PC-3 (cell line): ENCODE measurements at regions not wholly inside any gene's neighbourhood (a gene's known extent, or its start where the extent isn't known, plus 50 kb on each side); places are given as distances from the start of the nearest gene placed in this dataset.
"Not testable (repeated sequence)": the region's sequence is repeated elsewhere in the genome, so short reads cannot be mapped to it uniquely, and the experiment has no call there.

Experiments used
- ATAC-seq: fragments of 200-7000 bp; cut with Tn5 transposase; 2 replicates; pipeline ENCODE4 v1.9.1; 2020; ENCODE audit warnings: mild to moderate bottlenecking, moderate library complexity
- BruUV-seq: library from RNA; stranded (reverse); fragments of 400-500 nt; replicated peaks from 2 replicates; lab custom pipeline; 2021; lab: Mats Ljungman, UMichigan
- CTCF ChIA-PET: fragments of 300-600 bp; sonication (Branson Sonifier 250); formaldehyde crosslinking; loops from one replicate; lab custom pipeline; 2022; ENCODE audit warnings: antibody characterized with exemption; lab: Charles Lee
- POLR2A ChIA-PET: fragments of 300-600 bp; sonication (Branson Sonifier 250); formaldehyde crosslinking; loops from one replicate; lab custom pipeline; 2022; ENCODE audit warnings: antibody characterized with exemption; ENCODE audit not compliant: unreplicated experiment; lab: Charles Lee
- DNase-seq: peaks from one replicate; pipeline ENCODE4 v3.0.0-alpha.2; 2015
- H2AFZ ChIP-seq: fragments of 300-600 bp; sonication (generic); 2 replicates; pipeline ENCODE4 v1.6.0; 2016; ENCODE audit warnings: antibody characterized with exemption, low read length
- H3F3A ChIP-seq: fragments of 300-600 bp; sonication (generic); one replicate; pipeline ENCODE4 v1.6.0; 2017; ENCODE audit warnings: antibody characterized with exemption, low read length, control low read depth, mild to moderate bottlenecking; ENCODE audit not compliant: unreplicated experiment
- H3K27ac ChIP-seq: fragments of 300-600 bp; sonication (generic); 2 replicates; pipeline ENCODE4 v1.5.1; 2016; ENCODE audit warnings: mild to moderate bottlenecking, low read length
- H3K27me3 ChIP-seq: fragments of 300-600 bp; sonication (generic); 2 replicates; pipeline ENCODE4 v1.6.1; 2016; ENCODE audit warnings: low read length, mixed read lengths
- H3K36me3 ChIP-seq: fragments of 300-600 bp; sonication (generic); 2 replicates; pipeline ENCODE4 v1.6.1; 2016; ENCODE audit warnings: low read depth, mixed run types, low read length, mixed read lengths
- H3K4me1 ChIP-seq: fragments of 300-600 bp; sonication (generic); 2 replicates; pipeline ENCODE4 v1.5.1; 2016; ENCODE audit warnings: low read length; ENCODE audit not compliant: insufficient read depth
- H3K4me2 ChIP-seq: fragments of 300-600 bp; sonication (generic); 2 replicates; pipeline ENCODE4 v1.6.0; 2016; ENCODE audit warnings: low read length
- H3K4me3 ChIP-seq: fragments of 300-600 bp; sonication (generic); 2 replicates; pipeline ENCODE4 v1.5.1; 2016; ENCODE audit warnings: mild to moderate bottlenecking, low read length, mixed read lengths
- H3K79me2 ChIP-seq: fragments of 300-600 bp; sonication (generic); 2 replicates; pipeline ENCODE4 v1.6.1; 2017; ENCODE audit warnings: low read length, mixed read lengths
- H3K9ac ChIP-seq: fragments of 300-600 bp; sonication (generic); 2 replicates; pipeline ENCODE4 v1.6.0; 2016; ENCODE audit warnings: mild to moderate bottlenecking, low read length
- H3K9me2 ChIP-seq: fragments of 300-600 bp; sonication (generic); replicated peaks from 2 replicates; pipeline ENCODE4 v1.6.1; 2016; ENCODE audit warnings: mixed run types, low read length, mixed read lengths
- H3K9me3 ChIP-seq: fragments of 300-600 bp; sonication (generic); 2 replicates; pipeline ENCODE4 v1.6.1; 2016; ENCODE audit warnings: low read length, mixed read lengths
- H4K20me1 ChIP-seq: fragments of 300-600 bp; sonication (generic); 2 replicates; pipeline ENCODE4 v1.6.1; 2016; ENCODE audit warnings: low read length, mixed read lengths
- intact Hi-C: fragments of 100-400 bp; cut with micrococcal nuclease; formaldehyde crosslinking; loops from 2 replicates; pipeline ENCODE4 v1.9.0; 2023

DNA sequence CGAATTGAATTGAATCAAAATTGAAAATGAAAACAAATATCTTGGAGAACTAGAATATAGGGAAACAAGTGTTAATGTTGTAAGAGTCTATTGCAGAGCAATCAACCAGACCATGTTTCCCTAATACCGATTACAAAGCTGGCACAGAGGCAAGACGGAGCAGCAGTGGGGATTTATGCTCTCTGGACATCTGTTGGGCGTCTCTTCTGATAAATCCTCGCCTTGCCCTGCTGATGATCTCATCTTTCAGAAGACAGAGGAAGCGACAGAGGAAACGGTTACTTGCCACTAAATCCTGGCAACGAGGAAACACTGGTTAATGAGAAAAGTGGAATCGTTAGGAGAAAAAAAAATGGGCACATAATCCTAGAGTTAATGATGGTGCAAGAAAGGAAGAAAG, 112.4 kb upstream of the RRN3 start:
- H3K9me2 ChIP-seq, ATAC-seq, intact Hi-C loops, H3K4me1 ChIP-seq, H3K36me3 ChIP-seq, CTCF ChIA-PET, H3K27me3 ChIP-seq, BruUV-seq, POLR2A ChIA-PET, H3K9ac ChIP-seq, H4K20me1 ChIP-seq, H3F3A ChIP-seq, H3K27ac ChIP-seq, H3K4me2 ChIP-seq, DNase-seq, H3K4me3 ChIP-seq, H3K9me3 ChIP-seq, H2AFZ ChIP-seq, H3K79me2 ChIP-seq: not testable (repeated sequence)

GRCh38 chr16:15205939-15206338, 111.9 kb upstream of the RRN3 start:
- BruUV-seq, H3K9me3 ChIP-seq, H3K27ac ChIP-seq, H3K9ac ChIP-seq, H3K4me2 ChIP-seq, H4K20me1 ChIP-seq, H3K79me2 ChIP-seq, POLR2A ChIA-PET, ATAC-seq, H2AFZ ChIP-seq, H3K27me3 ChIP-seq, H3K4me3 ChIP-seq, H3K9me2 ChIP-seq, DNase-seq, H3K4me1 ChIP-seq, CTCF ChIA-PET, H3K36me3 ChIP-seq, intact Hi-C loops, H3F3A ChIP-seq: not testable (repeated sequence)

DNA sequence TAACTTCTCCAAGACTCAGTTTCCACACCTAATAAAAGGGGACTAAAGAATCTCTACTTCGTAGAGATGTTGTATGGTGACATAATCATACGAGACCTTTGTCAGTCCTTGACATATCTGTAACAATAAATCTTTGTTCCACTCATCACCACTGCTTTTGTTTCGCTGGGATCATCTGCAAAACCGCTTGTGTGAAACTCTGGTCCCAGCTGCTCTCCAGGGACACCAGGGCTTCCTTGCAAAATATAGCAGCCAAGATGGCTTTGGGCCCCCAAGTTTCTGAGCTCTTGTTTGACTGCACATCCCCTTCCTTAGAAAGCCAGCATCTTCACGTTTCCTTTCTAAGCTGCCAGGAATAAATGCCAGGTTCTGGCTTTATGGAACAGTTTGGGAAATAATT, 110.5 kb upstream of the RRN3 start:
- H3F3A ChIP-seq, H3K36me3 ChIP-seq, ATAC-seq, H3K27ac ChIP-seq, POLR2A ChIA-PET, BruUV-seq, CTCF ChIA-PET, H3K4me1 ChIP-seq, intact Hi-C loops, H3K79me2 ChIP-seq, DNase-seq, H3K27me3 ChIP-seq, H3K9me3 ChIP-seq, H3K9ac ChIP-seq, H4K20me1 ChIP-seq, H3K4me3 ChIP-seq, H3K4me2 ChIP-seq, H2AFZ ChIP-seq, H3K9me2 ChIP-seq: not testable (repeated sequence)

DNA sequence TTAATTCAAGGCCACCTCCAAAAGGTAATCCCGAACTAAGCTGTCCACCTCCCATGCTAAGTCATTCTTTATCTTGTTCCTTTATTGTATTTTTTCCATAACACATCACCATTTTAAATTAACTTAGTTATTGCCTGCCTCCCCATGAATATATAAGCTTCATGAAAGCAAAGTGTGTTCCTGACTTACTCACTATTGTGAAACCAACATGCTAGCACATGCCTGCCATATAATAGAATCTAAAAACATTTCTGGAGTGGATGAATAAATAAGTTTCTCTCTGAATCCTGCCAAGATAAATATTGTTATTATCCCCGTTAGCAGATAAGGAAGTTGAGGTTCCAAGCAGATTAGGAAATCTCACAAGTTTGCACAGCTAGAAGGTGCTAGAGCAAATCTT, 98.7 kb upstream of the RRN3 start:
- H3K9me2 ChIP-seq, H3K27me3 ChIP-seq, H2AFZ ChIP-seq, H3K9me3 ChIP-seq, H3K79me2 ChIP-seq, ATAC-seq, H3K9ac ChIP-seq, H3K4me1 ChIP-seq, H3F3A ChIP-seq, H3K27ac ChIP-seq, BruUV-seq, H3K36me3 ChIP-seq, POLR2A ChIA-PET, H3K4me3 ChIP-seq, DNase-seq, H4K20me1 ChIP-seq, intact Hi-C loops, CTCF ChIA-PET, H3K4me2 ChIP-seq: not testable (repeated sequence)

GRCh38 chr16:15192197-15192596, 98.1 kb upstream of the RRN3 start:
- DNase-seq, H2AFZ ChIP-seq, H3K27ac ChIP-seq, H3K9me2 ChIP-seq, H3K4me1 ChIP-seq, H3K9ac ChIP-seq, H4K20me1 ChIP-seq, H3F3A ChIP-seq, H3K79me2 ChIP-seq, POLR2A ChIA-PET, CTCF ChIA-PET, H3K9me3 ChIP-seq, BruUV-seq, H3K27me3 ChIP-seq, H3K36me3 ChIP-seq, H3K4me3 ChIP-seq, intact Hi-C loops, ATAC-seq, H3K4me2 ChIP-seq: not testable (repeated sequence)

DNA sequence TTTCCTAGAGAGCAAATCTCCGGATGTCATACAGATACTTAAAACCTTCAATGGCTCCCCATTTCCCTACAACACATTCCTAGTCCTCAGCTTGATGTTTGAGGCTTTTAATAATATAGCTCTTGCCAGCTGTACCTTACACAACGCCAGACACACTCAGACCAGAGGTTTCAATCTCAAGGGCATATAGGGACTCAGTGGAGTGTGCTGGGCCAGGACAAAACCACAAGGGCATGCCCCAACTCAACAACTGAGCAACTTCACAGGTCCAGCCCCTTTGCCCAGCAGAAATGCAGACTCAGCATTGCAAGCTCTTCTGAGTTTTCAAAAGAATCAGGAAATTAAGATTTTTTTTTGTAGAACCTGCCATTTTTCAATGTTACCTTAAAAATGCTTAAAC, 95.4 kb upstream of the RRN3 start:
- not testable (repeated sequence) for ATAC-seq

More for the DNA sequence above, 95.4 kb upstream of the RRN3 start:
- H3K4me1 ChIP-seq, DNase-seq, H3K4me2 ChIP-seq, H3K9me3 ChIP-seq, H3K27me3 ChIP-seq, H3K9ac ChIP-seq, H3K9me2 ChIP-seq, H3K36me3 ChIP-seq, H3F3A ChIP-seq, intact Hi-C loops, H3K27ac ChIP-seq, CTCF ChIA-PET, BruUV-seq, H3K79me2 ChIP-seq, H3K4me3 ChIP-seq, POLR2A ChIA-PET, H2AFZ ChIP-seq, H4K20me1 ChIP-seq: not testable (repeated sequence)
